Frontal cortex (tissue), 3 donors: ENCODE measurements at regions not wholly inside any gene's neighbourhood (a gene's known extent, or its start where the extent isn't known, plus 50 kb on each side); places are given as distances from the start of the nearest gene placed in this dataset.

ENCODE experiments used
- DNase-seq, 2 donors: peaks; one replicate each; pipeline ENCODE4 v3.0.0; 2012; ENCODE audit warnings: low spot score in 2 of 2
- FAIRE-seq: peaks from 2 replicates; lab custom pipeline; 2012; peaks lifted over from hg19 to GRCh38; lab: Jason Lieb, UNC
- donor health status: control.
- donor health status: control.
- donor health status: control.

- DNase-seq (no peak), FAIRE-seq (no peak)
Measured at GRCh38 chr20:60204601-60205000, 246.4 kb downstream of the CDH26 start.

DNA sequence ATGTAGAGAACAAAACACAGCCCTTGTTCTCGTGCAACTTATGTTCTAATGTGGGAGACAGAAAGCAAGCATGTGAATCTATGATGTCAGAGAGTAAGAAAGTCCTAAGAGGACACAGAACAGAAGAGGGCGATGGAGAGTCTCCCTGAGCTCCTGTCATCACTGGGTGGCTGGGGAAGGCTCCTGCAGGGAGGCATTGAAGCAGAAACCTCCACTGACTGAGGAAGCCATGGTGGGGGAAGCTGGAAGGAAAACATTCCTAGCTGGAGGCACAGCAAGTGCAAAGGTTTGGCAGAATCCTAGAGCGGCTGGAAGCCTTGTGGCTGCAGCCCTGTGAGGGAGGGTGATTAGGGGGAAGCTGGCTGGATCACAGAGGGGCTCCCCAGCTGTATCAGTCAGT lies 248.0 kb downstream of the CDH26 start:
- no peak for DNase-seq
- FAIRE-seq: no peak

DNA sequence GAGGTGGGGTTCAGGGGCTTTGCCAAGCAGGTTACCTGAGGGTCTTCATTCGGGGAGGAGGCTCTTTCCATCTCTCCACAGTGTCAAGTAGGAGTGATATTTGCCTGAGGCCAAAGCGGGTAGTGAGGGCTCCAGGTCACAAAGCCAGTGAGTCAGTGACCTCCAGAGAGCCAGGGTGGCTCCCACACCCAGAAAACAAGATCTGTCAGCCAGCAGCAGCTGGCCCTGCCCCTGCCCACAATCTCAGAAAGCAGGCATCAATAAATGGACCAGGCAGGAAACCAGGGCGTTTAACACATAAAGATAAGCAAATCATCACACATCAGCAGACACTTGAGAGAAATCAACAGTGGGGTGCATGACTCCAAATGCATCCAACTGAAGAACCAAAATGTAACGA lies 250.8 kb downstream of the CDH26 start:
- FAIRE-seq (no peak), DNase-seq (no peak)

GRCh38 chr20:60210779-60211617 lies 252.8 kb downstream of the CDH26 start:
- FAIRE-seq: no peak
- DNase-seq: peak; percentile 10 to 59

DNA sequence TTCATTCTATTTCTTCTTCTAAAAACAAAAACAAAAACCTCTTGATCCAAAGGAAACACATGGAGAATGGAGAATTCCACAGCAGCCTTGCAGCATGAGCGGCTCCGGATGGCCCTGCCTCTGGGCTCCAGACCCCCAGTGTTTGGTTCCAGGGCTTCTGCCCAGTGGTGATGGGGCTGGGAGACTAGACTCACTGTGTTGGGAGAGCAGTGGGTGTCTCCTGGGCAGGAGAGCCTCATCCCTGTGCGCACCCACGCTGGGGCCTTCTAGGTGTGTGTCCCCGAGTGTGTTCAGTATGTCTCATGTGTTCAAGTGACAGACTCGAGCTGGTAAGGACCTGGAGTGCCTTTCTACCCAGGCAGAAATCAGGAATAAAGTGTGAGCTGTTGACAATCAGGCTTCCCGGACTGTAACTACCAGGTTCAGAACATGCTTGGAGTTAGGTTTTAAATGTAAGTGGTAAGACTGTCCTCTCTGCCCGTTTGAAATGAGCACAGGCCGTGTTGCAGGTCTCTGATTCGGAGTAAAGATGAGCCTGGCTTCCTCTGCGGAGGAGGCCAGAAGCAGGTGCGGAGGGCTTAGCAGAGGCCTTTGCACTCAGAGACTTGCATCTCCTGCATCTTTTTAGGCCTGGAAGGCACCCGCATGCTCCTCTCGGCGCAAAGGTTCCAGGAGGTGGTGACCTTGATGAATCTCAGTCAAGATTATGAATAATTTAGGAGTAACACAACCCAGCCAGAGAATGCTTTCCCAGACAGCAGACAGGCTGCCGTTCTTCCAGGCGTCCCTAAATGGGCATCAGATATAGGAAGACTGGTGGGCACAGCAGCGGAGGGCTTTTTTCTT lies 253.6 kb downstream of the CDH26 start:
- FAIRE-seq (no peak), DNase-seq (no peak)

DNA sequence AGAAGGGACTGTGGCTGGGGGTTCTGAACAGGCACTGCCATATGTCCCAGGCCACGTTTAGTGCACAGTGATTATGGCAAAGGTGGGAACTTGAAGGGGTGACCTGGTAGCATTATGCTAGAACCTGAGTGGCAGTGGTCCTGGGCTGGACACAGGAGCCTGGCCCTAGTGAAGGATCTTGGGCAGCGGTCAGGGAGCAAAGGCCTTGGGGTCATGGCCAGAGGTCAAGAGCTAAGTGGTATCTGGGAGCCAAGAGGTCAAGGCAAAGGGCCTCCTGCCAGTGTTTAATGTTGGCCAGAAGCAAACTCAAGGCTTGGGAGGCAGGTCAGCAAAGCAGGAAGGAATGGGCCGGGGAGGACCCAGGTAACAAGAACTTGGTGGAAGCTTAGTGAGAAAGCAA lies 254.5 kb downstream of the CDH26 start:
- no peak for DNase-seq
- FAIRE-seq: no peak

GRCh38 chr20:60213126-60213893 lies 255.1 kb downstream of the CDH26 start:
- FAIRE-seq (no peak), DNase-seq (no peak)

DNA sequence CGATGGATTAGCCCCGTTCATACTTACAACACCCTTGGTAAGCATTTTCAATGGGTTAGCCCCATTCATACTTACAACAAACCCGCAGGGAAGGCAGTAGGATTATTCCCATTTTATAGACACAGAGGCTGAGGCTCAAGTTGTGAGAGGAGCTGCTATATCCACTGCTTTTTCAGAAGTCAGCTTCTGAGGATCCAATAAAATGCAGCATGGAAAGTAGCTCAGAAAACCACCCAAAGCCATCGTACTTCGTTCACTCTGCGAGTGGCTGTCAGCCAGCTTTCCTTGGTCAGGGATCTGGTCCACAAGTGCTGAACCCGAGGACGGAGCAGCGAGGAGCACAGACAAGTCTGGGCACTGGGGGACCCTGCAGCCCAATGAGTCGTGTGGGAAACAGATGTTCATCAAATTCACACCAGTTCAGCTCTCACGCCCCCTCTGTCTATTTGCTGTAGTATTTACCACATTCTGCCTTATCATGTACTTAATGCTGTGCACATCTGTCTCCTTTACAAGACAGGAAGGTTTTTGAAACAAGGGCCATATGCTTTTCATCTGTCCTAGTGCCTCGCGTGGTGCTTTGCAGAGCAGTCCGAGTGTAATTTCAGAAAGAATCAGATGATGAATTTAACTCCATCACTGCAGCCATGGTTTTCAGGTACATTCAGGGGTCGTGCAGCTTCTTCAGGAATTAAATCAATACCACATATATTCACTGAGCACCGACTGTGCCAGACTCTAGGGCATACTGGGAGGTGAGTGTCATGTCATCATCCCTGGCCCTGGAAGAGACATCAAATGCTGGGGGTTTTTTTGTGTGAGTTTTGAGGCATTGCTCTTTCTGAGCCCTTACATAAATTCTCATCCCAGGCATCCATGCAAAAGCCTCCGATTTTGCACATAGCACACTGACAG lies 256.9 kb downstream of the CDH26 start:
- no peak for FAIRE-seq
- no peak for DNase-seq

DNA sequence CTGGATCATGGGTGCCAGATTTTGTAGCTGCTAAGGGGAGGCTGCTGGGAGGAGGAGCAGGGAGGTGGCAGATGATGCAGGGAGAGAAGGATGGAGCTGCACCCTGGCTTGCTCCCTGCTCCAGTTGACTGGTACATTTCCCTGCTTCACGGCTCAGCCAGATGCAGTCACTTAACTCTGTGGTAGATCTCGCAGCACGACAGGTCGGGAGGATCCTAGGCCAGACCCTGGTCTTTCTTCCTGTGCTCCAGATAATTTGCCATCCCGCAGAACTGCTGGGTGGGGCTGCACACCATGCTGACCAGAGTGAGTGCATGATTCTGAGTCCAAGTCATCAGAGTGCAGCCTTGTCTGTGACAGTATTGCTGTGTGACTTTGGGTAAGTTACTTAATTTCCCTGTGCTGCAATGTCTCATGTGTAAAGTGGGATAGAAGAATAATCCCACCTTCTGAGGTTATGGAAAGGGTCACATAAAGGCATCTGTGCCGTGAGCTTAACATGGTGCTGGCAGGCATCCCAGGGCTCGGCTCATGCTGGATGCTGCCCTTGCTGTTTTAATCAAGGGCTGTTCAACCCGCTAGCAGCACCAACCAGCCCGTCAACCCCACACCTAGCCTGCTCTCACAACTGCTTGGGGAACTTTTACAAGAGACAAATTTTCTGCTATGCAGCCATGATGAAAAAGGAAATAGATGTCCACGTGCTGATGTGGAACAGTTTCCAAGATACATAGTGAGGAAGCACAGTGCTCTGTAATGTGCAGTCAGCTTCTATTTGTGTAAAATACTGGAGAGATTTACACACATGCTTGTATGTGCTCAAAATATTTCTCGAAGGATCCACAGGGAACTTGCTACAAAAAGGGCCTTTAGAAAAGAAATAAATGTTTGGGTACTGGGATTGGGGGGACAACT lies 257.9 kb downstream of the CDH26 start:
- DNase-seq (no peak), FAIRE-seq (no peak)

DNA sequence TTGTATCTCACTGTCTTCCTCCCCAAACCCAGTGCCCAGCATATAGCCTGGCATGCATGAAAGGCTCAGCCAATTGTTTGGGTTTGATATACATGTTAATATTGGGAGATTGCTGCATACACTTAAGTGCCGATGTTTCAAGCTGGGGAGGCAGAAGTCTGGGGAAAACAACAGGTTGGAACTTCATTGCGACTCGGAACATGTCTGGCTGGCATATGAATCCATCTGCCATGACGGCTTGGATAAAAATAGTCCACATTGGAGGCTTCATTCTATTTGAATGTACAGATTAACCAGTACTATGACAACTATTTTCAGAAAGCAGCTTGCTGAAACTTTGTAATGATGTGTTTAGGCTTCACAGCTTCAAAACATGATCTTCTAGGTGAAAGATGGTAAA lies 261.0 kb downstream of the CDH26 start:
- DNase-seq (no peak), FAIRE-seq (no peak)

GRCh38 chr20:60219984-60220562 lies 261.9 kb downstream of the CDH26 start:
- no peak for FAIRE-seq
- no peak for DNase-seq

GRCh38 chr20:60220706-60221105 lies 262.5 kb downstream of the CDH26 start:
- DNase-seq (no peak), FAIRE-seq (no peak)

DNA sequence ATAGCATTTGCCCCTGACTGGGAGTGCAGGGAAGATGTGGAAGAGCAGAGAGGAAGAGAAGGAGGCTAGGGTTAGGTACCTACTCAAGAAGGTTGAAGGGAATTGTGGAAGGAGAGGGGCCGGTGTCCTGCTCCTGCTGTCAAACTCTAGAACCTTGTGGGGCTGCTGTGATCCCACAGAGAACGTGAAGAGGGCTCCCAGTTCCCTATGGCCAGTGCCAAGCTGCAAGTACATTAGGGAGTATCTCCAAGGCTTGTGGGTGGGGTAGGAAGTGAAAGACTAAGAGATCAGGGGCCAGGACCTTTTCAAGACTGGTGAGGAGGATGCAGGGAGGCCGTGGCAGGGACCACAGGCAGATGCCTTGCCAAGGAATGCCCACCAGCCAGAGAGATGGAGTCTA lies 263.4 kb downstream of the CDH26 start:
- FAIRE-seq: no peak
- no peak for DNase-seq

- DNase-seq (no peak), FAIRE-seq (no peak)
Measured at GRCh38 chr20:60222497-60222896, 264.3 kb downstream of the CDH26 start.

DNA sequence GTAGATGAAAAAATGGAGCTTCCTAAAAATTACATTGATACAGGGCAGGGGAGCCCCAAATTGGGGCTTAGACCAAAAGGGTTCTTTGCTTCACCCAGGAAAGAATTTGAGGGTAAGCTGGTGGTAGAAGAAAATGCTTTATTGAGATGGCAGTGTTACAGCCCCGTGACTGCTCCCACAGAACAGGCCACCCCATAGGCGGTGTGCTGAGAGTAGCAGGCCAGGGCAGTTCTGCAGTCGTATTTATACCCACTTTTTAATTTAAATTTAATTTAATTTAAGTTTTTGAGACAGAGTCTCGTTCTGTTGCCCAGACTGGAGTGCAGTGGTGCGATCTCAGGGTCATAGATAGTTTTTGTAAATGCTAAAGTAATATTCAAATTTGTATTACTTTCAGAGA lies 265.0 kb downstream of the CDH26 start:
- DNase-seq: no peak
- FAIRE-seq: no peak

DNA sequence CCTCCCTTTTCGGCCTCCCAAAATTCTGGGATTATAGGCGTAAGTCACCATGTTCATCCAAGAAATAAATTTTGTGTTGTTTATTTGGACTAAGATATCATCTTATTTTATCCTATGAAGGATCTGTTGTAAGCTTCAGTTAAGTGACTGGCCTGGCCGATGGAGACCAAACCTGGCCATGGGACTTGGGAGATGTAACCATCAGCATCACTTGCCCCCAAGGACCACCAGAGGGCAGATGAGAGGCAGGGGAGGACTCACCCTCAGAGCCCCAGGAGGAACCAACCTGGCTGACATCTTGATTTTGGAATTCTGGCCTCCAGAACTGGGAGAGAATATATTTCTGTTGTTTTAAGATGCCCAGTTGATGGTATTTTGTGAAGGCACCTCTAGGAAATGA lies 266.7 kb downstream of the CDH26 start:
- DNase-seq: no peak
- FAIRE-seq: no peak

GRCh38 chr20:60228255-60228654 lies 270.0 kb downstream of the CDH26 start:
- FAIRE-seq (no peak), DNase-seq (no peak)

DNA sequence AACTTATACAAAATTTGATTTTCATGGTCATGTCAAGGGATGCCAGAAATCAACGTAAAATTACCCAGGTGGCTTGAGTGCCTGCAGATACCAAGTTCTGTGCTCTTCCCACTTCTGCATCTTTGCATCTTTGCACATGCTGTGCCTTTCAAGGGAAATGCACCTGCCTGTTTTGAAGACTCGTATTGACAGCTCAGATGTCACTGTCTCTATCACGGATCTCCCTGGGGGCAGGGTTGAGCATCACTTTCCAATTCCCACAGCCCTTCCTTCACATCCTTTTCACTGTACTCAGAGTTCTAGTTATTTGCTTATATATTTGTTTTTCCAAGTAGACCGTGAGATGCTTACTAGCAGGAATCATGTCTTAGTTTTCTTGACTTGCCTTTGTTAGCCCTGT lies 274.2 kb downstream of the CDH26 start:
- DNase-seq (no peak), FAIRE-seq (no peak)
